ENCODE measurements at regions not wholly inside any gene's neighbourhood (a gene's known extent, or its start where the extent isn't known, plus 50 kb on each side); places are given as distances from the start of the nearest gene placed in this dataset.

- no peak for TF ChIP-seq REST (tag by site-specific recombination; IDR thresholded peaks at IDR 0.05)
These were observed 1161.4 kb downstream of the OTOL1 start (continued) for GRCh38 chr3:162658003-162658402.

DNA sequence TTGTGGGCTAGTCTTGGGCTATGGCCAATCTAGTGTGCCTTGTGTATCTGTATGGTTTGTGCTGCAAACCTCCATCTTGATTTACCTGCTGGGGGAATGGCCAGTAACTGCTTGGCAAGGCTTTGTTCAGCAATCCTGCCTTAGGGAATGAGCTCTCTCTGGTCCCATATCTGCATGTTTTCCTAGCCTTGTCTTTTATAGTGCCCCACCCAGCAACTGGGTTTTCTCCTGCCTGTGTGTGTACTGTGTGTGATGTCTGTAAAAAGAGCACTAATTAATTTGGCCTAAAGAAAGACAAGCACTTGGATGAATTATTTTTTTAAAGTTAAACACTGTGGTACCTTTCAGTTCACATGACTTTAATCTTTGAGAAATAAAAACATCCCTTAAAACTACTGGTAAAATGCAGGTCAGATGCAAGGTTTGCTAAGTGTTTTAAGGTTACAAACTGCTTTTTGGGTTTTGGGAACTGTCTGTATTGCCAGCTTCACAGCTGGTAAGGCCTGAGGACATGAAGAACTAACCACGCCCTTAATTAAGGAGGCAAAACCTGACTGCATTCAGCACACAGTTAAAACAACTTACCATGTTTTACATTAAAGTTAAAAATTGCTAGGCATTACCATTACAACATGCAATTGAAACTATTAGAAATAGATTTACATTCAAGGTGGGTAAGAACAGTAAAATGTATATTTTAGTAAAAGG, 1169.2 kb downstream of the OTOL1 start:
- Histone ChIP-seq H3K36me3 (ENCODE audit: control insufficient read depth in 2 of 2, insufficient read depth in 1 of 2, low read length in 2 of 2) (no peaks in the 10 kb centered on the region), H3K4me1 (ENCODE audit: control insufficient read depth, insufficient read depth, low read length) (no peaks in the 10 kb centered on the region), H3K9me3 (ENCODE audit: control insufficient read depth, insufficient read depth, low read depth, low read length) (no peaks in the 10 kb centered on the region), H3K27ac (ENCODE audit: extremely low read depth, low read depth, low read length) (no peak overlapping the region), H3K4me3 (ENCODE audit: low read depth, low read length) (no peak overlapping the region)
- ChIA-PET POLR2A (no interaction called here), CTCF (no interaction called here)
- no peak for TF ChIP-seq KLF16 (tag by site-specific recombination; IDR thresholded peaks at IDR 0.05)
- TF ChIP-seq ZNF701 (tag by site-specific recombination; IDR thresholded peaks at IDR 0.05): no peak
- no peak for TF ChIP-seq ZNF280C (tag by site-specific recombination; IDR thresholded peaks at IDR 0.05)
- no peak for TF ChIP-seq ZNF335 (tag by site-specific recombination; conservative IDR thresholded peaks at IDR 0.05)
- no peak for TF ChIP-seq SP7 (tag by site-specific recombination; IDR thresholded peaks at IDR 0.05)
- TF ChIP-seq, protein P1, sequence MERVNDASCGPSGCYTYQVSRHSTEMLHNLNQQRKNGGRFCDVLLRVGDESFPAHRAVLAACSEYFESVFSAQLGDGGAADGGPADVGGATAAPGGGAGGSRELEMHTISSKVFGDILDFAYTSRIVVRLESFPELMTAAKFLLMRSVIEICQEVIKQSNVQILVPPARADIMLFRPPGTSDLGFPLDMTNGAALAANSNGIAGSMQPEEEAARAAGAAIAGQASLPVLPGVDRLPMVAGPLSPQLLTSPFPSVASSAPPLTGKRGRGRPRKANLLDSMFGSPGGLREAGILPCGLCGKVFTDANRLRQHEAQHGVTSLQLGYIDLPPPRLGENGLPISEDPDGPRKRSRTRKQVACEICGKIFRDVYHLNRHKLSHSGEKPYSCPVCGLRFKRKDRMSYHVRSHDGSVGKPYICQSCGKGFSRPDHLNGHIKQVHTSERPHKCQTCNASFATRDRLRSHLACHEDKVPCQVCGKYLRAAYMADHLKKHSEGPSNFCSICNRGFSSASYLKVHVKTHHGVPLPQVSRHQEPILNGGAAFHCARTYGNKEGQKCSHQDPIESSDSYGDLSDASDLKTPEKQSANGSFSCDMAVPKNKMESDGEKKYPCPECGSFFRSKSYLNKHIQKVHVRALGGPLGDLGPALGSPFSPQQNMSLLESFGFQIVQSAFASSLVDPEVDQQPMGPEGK (tag by site-specific recombination; IDR thresholded peaks at IDR 0.05): no peak
- no peak for TF ChIP-seq ZNF114 (tag by site-specific recombination; IDR thresholded peaks at IDR 0.05)
- TF ChIP-seq, protein P2, sequence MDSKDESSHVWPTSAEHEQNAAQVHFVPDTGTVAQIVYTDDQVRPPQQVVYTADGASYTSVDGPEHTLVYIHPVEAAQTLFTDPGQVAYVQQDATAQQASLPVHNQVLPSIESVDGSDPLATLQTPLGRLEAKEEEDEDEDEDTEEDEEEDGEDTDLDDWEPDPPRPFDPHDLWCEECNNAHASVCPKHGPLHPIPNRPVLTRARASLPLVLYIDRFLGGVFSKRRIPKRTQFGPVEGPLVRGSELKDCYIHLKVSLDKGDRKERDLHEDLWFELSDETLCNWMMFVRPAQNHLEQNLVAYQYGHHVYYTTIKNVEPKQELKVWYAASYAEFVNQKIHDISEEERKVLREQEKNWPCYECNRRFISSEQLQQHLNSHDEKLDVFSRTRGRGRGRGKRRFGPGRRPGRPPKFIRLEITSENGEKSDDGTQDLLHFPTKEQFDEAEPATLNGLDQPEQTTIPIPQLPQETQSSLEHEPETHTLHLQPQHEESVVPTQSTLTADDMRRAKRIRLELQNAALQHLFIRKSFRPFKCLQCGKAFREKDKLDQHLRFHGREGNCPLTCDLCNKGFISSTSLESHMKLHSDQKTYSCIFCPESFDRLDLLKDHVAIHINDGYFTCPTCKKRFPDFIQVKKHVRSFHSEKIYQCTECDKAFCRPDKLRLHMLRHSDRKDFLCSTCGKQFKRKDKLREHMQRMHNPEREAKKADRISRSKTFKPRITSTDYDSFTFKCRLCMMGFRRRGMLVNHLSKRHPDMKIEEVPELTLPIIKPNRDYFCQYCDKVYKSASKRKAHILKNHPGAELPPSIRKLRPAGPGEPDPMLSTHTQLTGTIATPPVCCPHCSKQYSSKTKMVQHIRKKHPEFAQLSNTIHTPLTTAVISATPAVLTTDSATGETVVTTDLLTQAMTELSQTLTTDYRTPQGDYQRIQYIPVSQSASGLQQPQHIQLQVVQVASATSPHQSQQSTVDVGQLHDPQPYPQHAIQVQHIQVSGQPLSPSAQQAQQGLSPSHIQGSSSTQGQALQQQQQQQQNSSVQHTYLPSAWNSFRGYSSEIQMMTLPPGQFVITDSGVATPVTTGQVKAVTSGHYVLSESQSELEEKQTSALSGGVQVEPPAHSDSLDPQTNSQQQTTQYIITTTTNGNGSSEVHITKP (tag by site-specific recombination; IDR thresholded peaks at IDR 0.05): no peak
- no peak for TF ChIP-seq ZBTB21 (tag by site-specific recombination; IDR thresholded peaks at IDR 0.05)
- no peak for TF ChIP-seq ZNF23 (tag by site-specific recombination; IDR thresholded peaks at IDR 0.05; ENCODE audit: borderline replicate concordance)
- TF ChIP-seq BCL11B (tag by site-specific recombination; IDR thresholded peaks at IDR 0.05; ENCODE audit: low read depth): no peak
- TF ChIP-seq ZNF548 (tag by site-specific recombination; IDR thresholded peaks at IDR 0.05): no peak
- no peak for TF ChIP-seq ZNF16 (tag by site-specific recombination; IDR thresholded peaks at IDR 0.05; ENCODE audit: low read depth)
